Inflammatory macrophage (primary cell): ENCODE measurements at regions not wholly inside any gene's neighbourhood (a gene's known extent, or its start where the extent isn't known, plus 50 kb on each side); places are given as distances from the start of the nearest gene placed in this dataset.
"Not testable (repeated sequence)": the region's sequence is repeated elsewhere in the genome, so short reads cannot be mapped to it uniquely, and the experiment has no call there.

Source experiments
- DNase-seq, 2 donors: peaks; one replicate each; pipeline ENCODE4 v3.0.0-alpha.2; 2020 to 2022

DNA sequence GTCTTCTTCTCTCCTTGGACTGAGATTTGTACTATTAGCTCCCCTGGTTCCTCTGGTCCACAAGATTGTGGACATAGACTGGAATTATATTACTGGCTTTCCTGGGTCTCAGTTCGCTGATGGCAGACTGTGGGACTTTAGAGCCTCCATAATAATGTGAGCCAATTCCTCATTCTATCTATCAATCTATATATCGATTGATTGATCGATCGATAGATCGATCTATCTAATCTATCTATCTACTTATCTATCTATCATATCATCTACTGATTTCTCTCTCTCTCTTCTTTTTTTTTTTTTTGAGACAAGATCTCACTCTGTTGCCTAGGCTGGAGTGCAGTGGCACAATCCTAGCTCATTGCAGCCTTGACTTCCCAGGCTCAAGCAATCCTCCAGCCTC lies 51.5 kb upstream of the DDR1 start:
- DNase-seq: no peak

GRCh38 chr6:30830438-30830837 lies 53.9 kb upstream of the DDR1 start:
- DNase-seq: peak; percentile 49 to 59

- peak in 1 of 2 donors; percentile 3 for DNase-seq
Observed at GRCh38 chr6:30829639-30830255, 54.6 kb upstream of the DDR1 start.

- no peak for DNase-seq
Observed at GRCh38 chr6:30829033-30829432, 55.3 kb upstream of the DDR1 start.

DNA sequence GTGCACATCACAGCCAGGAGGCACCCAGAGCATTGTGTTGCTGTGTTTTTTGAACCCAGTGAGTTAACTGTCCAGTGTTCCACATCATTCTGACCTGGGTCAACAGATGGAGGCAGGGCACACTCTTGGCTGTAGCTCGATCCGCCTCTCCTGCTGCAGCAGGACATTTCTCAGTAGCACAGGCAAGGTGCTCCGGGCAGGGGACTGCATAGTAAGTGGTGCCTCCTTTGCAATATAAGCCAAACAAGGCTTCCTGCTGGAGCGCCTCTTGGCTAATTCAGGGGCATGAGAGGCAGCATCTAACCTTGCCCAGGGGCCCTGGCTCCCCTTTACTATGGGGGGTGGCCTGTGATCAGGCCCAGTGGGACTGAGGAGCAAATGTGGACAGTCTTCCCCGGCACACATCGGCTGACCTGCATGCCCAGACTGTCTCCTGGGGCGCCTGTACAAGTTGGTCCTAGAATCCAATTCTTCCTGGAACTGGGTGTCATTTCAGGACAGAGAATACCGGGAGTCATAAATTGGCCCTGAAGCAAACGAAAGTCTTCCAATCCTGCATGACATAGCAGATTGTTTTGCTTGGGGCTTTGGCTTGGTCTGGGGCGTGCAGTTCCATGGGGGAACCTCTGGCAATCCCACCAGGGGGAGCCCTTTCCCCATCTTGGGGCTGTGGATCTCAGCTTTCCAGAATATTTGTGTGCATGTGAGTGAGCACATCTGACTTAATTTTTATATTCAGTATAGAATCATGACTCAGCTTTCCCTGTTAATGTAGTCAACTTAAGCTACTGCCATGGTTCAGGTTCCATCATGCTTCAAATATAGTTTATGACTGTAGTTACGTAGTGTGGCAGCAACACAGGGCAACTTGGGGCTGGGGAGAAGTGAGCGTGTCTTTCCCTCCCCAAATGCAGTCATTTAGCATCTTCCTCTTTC lies 56.0 kb upstream of the DDR1 start:
- DNase-seq: peak; percentile 78 to 84

DNA sequence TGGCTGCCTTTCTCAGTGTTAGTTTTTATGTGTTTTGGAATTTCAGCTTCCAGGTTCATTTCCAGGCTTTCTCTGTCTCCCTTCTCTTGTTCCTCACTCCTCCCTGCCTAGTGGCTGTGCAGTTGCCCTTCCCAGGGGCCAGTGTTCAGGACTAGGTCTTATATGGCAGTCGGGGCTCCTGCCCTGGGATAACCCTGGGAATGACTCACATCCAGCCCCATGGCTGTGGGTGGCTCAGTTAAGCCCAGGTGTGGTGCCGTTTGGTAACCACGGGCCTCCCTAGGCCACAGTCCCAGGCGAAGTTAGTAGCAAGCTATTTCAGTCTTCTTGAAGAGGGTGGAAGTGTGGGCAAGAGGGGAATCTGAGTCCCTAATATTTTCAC lies 57.4 kb upstream of the DDR1 start:
- DNase-seq: peak in 1 of 2 donors; percentile 2

GRCh38 chr6:30824698-30825097 lies 59.6 kb upstream of the DDR1 start:
- no peak for DNase-seq

DNA sequence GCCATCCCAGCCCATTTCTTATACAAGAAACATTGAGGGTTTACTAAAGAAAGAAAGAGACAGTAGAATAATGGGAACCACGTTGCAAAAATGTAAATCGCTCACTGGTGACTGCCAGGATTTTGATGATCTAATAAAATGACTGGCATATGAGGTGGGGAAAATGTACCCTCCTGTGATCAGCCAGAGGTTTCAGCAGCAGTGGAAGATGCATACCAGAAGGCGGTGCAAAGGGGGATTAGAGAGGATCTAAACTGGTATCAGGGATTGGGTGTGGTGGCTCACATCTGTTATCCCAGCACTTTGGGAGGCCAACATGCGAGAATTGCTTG lies 60.8 kb upstream of the DDR1 start:
- DNase-seq: peak in 1 of 2 donors; percentile 10

DNA sequence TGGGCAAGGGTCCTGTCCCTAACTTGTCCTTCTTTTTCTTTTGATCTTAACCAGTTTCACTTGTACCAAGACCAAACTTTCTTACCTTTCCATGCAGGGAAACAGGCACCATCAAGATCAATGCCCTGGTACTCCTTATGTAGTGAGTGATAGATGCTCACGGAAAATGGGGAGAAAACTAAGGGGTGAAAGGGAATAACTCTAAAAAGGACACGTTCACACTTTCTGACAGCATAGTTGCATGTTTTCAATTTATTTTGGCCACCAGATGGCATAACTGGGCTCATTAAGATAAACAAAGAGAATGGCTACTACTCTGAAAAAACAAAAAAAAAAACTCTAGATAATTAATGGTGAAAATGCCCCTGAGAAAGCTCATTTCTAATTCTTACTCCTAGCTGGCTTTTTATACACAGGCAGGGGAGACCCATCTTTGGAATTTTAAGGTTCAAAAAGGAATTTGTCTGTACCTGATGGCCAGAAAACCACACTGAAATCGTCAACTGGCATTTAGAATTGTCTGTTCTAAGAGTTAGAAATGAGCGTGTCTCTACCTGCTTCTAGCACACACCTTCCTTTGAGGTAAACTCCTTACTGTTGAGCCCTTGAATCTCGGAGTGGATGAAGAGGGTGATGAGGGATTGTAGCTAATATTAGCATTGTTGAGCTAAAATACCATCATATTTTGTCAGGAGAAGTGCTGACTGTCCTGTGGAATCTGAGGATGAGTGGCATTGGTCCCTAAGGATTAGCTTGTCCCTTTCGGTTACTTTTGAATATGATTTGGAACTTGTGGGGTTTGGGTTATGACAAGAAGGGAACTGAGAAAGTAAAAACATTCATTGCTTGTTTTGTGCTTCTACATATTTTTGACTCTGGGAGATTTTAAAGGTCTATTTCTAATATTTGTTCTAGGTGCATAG lies 62.2 kb upstream of the DDR1 start:
- peak; percentile 47 to 68 for DNase-seq

DNA sequence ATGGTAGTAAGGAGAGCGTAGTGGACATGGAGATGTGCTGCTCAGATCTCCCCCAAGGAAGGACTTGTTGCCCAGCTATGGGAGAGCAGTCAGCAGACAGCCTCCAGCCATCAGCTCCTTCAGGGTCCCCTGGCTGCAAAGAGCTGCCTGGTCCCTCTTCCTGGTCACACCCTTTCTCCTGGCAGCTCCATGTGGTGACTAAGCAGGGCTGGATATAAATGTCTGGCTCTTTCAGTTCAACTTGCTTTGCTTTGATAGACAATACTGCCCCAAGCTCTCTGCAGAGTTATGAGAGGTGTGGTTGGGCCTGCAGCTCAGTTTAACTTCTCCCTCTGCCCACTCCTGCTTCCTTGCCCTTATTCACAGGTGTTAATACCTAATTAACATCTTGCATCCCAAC lies 64.1 kb upstream of the DDR1 start:
- no peak for DNase-seq

DNA sequence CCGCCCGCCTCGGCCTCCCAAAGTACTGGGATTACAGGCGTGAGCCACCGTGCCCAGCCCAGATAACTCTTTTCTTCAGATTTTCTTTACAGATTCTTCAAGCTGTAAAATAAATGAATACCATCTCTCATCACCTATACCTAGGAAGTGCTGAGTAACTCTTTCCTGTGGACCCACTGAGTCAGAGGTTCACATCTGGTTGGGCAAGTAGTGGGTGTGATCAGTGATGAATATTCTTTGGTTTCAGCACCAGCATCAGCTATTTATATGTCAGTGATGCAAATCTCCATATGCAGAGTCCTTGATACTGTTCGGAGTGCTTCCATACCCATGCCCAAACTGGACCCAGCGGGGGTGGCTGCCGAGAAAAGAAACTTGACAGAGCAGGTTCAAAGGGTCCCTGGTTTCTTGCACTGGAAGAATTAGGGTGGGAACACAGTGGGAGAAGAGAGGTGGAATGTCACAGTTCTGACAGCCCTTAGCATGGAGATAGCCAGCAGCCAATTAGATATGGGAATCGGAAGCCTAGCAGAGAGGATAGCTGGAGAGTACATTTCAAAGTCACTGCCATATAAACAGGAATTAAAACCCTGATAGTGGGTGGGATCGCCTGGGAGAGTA lies 64.9 kb upstream of the DDR1 start:
- peak in 1 of 2 donors; percentile 11 for DNase-seq

DNA sequence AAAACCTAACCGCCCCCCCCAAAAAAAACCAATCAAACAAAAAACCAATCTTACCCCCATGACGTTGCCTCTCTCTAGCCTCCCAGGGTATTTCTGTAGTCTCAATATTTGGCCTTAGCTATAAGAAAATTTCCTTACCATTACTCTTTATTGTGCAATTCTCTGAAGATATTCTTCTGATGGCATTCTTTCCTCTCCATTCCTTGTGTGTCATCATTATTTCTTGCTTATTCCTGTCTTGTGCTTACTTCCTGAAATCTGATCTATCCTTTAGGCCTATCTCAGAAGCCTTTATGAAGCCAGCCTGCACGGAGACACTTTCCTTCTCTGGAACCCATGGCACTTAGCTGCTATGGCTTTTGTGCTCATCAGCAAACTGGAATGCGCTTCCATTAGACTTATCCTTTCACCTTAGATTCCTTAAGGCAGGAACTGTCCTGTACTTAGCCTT lies 65.9 kb upstream of the DDR1 start:
- peak; percentile 38 to 65 for DNase-seq

DNA sequence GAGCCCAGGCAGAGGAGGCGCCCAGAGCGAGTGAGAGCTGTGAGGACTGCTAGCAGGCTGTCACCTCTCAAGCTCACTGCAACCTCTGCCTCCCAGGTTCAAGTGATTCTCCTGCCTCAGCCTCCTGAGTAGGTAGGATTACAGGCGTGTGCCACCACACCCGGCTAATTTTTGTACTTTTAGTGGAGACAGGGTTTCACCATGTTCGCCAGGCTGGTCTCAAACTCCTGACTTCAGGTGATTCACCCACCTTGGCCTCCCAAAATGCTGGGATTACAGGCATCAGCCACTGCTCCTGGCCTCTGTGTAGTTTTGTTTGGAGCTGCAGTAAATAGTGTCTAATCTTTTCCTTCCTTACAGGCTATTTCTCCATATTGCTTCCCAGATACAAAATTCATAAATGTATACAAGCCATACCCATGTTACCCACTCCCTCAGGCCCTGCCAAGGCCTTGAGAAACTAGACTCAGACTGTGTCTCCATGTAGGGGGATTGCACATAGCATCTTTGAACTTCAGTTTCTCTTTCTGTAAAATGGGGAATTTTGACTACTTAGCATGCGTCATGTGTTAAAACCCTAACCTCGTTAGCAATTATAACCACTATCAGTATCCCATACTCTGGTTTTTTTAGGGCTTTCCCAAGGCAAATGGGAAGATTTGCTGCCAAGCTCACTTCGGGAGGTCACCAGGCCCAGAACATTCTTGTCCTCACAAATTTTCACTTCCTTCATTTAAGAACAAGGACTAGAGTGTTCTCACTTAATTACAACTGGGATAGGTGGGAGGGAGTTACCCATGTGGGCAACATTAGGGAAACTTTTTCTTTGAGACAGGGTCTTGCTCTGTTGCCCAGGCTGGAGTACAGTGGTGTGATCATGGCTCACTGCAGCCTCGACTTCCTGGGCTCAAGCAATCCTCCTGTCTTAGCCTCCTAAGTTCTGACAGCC lies 67.3 kb upstream of the DDR1 start:
- peak; percentile 66 to 67 for DNase-seq

- DNase-seq: not testable (repeated sequence)
Observed at GRCh38 chr6:30816296-30816695, 68.0 kb upstream of the DDR1 start.

GRCh38 chr6:30815041-30815742 lies 69.1 kb upstream of the DDR1 start:
- not testable (repeated sequence) for DNase-seq

- peak; percentile 68 to 73 for DNase-seq
Observed at GRCh38 chr6:30814146-30815040, 69.9 kb upstream of the DDR1 start.

- DNase-seq: peak in 1 of 2 donors; percentile 27
Observed at GRCh38 chr6:30813631-30814145, 69.3 kb upstream of the IER3 start.

DNA sequence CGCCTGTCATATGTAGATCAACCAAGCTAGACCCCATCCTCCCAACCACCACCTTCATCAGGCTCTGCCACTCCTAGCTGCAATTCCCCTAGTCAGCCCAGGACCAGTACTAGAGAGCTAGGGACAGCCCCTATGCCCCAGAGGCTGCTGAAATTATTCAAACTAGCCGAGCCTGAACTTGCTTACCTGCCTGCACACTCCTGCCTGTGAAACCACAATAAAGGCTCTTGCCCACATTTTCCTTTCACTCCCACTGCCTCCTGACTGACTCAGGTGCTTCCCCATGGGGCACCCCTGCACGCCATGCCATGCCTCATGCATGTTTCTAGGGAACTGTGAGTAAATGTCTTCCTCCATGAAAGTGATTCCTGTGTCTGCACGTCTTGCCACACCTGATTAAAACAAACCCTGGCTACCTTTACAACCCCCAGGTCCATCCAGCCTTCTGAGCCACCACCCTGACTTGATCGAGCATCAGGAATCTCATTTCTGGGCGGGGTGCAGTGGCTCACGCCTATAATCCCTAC lies 66.5 kb upstream of the IER3 start:
- no peak for DNase-seq

GRCh38 chr6:30807566-30807965 lies 63.2 kb upstream of the IER3 start:
- DNase-seq: not testable (repeated sequence)
